ENCODE measurements at regions not wholly inside any gene's neighbourhood (a gene's known extent, or its start where the extent isn't known, plus 50 kb on each side); places are given as distances from the start of the nearest gene placed in this dataset.

DNA sequence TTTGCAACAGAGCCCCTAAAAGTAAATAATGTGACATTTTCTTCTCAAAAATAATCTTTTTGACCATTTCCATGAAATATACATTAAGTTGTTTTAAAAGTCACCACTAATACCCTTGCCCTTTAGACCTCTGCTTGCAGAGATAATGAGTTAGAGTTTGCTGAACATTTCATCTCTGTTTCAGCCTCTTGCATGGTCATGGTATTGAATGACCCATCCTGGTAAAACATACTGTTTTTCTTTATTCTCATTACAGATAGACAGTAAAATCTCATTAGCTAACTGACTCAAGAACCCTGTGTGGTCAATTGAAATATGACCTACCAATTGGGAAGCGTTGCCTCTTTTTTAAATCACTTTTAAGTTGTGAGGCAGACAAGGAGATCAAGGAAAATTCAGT lies 916.7 kb downstream of the PDHA2 start:
- WGBS, 2 experiments (ENCODE audit: insufficient coverage in 1 of 2, insufficient read length in 1 of 2), result 76% methylated on average over 1 of the region's 1 CpG; no CpG with 5 or more reads in 1 of the 2 experiments
- H3K4me3 Mint-ChIP-seq, result no peak overlapping the region
- Histone ChIP-seq H3K27ac (ENCODE audit: low read depth, low read length) (no peak overlapping the region), H3K4me1 (ENCODE audit: control insufficient read depth, insufficient read depth, low read length) (no peaks in the 10 kb centered on the region), H3K9ac (ENCODE audit: extremely low read depth, low read length, poor library complexity, severe bottlenecking) (no peak overlapping the region), H3K27me3 (ENCODE audit: control insufficient read depth, insufficient read depth, low read length, poor library complexity, severe bottlenecking) (no peaks in the 10 kb centered on the region), H3K9me3 (ENCODE audit: control insufficient read depth, low read length) (no peaks in the 10 kb centered on the region), H3K4me3 (ENCODE audit: low read length) (no peak overlapping the region), H3K36me3 (ENCODE audit: control insufficient read depth, insufficient read depth, low read length) (no peaks in the 10 kb centered on the region)
- no peak for TF ChIP-seq CTCF (conservative IDR thresholded peaks at IDR 0.05)
- H3K9me3 Mint-ChIP-seq, result no peaks in the 10 kb centered on the region
- no peaks in the 10 kb centered on the region for H3K4me1 Mint-ChIP-seq
- H3K27me3 Mint-ChIP-seq (ENCODE audit: insufficient read depth), result no peaks in the 10 kb centered on the region
- H3K27ac Mint-ChIP-seq, result no peak overlapping the region
- DNase-seq, result no peak
- H3K36me3 Mint-ChIP-seq (ENCODE audit: low read depth), result no peaks in the 10 kb centered on the region

- no peaks in the 10 kb centered on the region for H3K36me3 Mint-ChIP-seq (ENCODE audit: low read depth)
- WGBS, 2 experiments (ENCODE audit: insufficient coverage in 1 of 2, insufficient read length in 1 of 2), result 92 to 100% methylated on average over 1 to 3 of the region's 3 CpGs
Observed at GRCh38 chr4:96763546-96763945, 923.7 kb downstream of the PDHA2 start.

DNA sequence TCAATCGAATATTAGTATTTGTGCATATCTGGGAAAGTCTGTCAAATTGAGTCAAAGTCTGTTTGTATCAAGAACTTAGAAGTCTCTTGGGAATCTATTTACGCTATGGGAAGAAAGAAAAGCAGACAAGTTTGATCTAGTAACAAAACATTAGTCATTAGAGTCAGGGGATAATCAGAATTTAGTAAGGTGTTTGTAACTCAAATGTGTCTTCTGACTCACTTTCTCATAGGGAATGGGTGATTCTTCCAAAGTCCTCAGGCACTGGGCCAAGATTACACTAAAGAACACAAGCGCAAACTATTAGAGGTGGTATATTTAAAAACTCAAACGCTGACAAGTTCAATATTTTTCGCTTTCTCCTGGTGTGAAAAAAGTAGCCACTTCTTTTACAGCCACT lies 926.5 kb downstream of the PDHA2 start:
- 96 to 97% methylated on average over 5 of the region's 5 CpGs for WGBS, 2 experiments (ENCODE audit: insufficient coverage in 1 of 2, insufficient read length in 1 of 2)
- H3K9ac ChIP-seq (ENCODE audit: extremely low read depth, low read length, poor library complexity, severe bottlenecking), result no peak overlapping the region
- H3K27ac Mint-ChIP-seq, result no peak overlapping the region
- H3K36me3 ChIP-seq (ENCODE audit: control insufficient read depth, insufficient read depth, low read length), result no peaks in the 10 kb centered on the region
- no peaks in the 10 kb centered on the region for H3K36me3 Mint-ChIP-seq (ENCODE audit: low read depth)
- no peaks in the 10 kb centered on the region for H3K27me3 Mint-ChIP-seq (ENCODE audit: insufficient read depth)
- H3K4me3 Mint-ChIP-seq, result no peak overlapping the region
- no peak for TF ChIP-seq CTCF (conservative IDR thresholded peaks at IDR 0.05)
- no peaks in the 10 kb centered on the region for H3K9me3 ChIP-seq (ENCODE audit: control insufficient read depth, low read length)
- no peaks in the 10 kb centered on the region for H3K4me1 ChIP-seq (ENCODE audit: control insufficient read depth, insufficient read depth, low read length)
- no peaks in the 10 kb centered on the region for H3K9me3 Mint-ChIP-seq
- no peak overlapping the region for H3K27ac ChIP-seq (ENCODE audit: low read depth, low read length)
- H3K4me1 Mint-ChIP-seq, result peaks cover 2% of the 10 kb centered on the region
- H3K27me3 ChIP-seq (ENCODE audit: control insufficient read depth, insufficient read depth, low read length, poor library complexity, severe bottlenecking), result no peaks in the 10 kb centered on the region
- H3K4me3 ChIP-seq (ENCODE audit: low read length), result no peak overlapping the region
- no peak for DNase-seq

More at GRCh38 chr4:96763546-96763945, 923.7 kb downstream of the PDHA2 start:
- TF ChIP-seq CTCF (conservative IDR thresholded peaks at IDR 0.05), result no peak
- no peaks in the 10 kb centered on the region for H3K36me3 ChIP-seq (ENCODE audit: control insufficient read depth, insufficient read depth, low read length)
- H3K27ac ChIP-seq (ENCODE audit: low read depth, low read length), result no peak overlapping the region
- no peak for DNase-seq
- no peak overlapping the region for H3K4me3 ChIP-seq (ENCODE audit: low read length)
- peaks cover 2% of the 10 kb centered on the region for H3K4me1 Mint-ChIP-seq
- H3K4me1 ChIP-seq (ENCODE audit: control insufficient read depth, insufficient read depth, low read length), result no peaks in the 10 kb centered on the region
- H3K27ac Mint-ChIP-seq, result no peak overlapping the region
- H3K4me3 Mint-ChIP-seq, result no peak overlapping the region
- no peaks in the 10 kb centered on the region for H3K9me3 ChIP-seq (ENCODE audit: control insufficient read depth, low read length)
- no peak overlapping the region for H3K9ac ChIP-seq (ENCODE audit: extremely low read depth, low read length, poor library complexity, severe bottlenecking)
- H3K9me3 Mint-ChIP-seq, result no peaks in the 10 kb centered on the region
- H3K27me3 ChIP-seq (ENCODE audit: control insufficient read depth, insufficient read depth, low read length, poor library complexity, severe bottlenecking), result no peaks in the 10 kb centered on the region
- H3K27me3 Mint-ChIP-seq (ENCODE audit: insufficient read depth), result no peaks in the 10 kb centered on the region
